ENCODE measurements at regions not wholly inside any gene's neighbourhood (a gene's known extent, or its start where the extent isn't known, plus 50 kb on each side); places are given as distances from the start of the nearest gene placed in this dataset.

DNA sequence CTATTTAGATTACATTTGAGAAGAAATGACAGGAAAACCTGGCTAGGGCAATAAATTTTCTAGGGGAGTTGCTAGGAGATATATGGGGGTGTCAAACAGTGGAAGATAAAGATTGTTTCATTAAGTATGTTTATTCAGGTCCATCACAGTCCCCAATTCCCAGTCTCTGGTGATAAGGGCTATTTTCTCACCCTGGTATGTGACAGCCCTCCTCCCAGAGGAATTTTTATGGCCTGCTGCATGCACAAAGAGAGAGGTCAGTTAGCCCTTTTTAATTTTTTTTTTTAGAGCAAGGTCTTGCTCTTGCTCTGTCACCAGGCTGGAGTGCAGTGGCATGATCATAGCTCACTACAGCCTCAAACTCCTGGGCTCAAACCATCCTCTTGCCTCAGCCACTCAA is 53.6 kb upstream of the ATF7IP2 start:
- TF ChIP-seq POLR2A (IDR thresholded peaks at IDR 0.05) = no peak
- TF ChIP-seq, protein P1, sequence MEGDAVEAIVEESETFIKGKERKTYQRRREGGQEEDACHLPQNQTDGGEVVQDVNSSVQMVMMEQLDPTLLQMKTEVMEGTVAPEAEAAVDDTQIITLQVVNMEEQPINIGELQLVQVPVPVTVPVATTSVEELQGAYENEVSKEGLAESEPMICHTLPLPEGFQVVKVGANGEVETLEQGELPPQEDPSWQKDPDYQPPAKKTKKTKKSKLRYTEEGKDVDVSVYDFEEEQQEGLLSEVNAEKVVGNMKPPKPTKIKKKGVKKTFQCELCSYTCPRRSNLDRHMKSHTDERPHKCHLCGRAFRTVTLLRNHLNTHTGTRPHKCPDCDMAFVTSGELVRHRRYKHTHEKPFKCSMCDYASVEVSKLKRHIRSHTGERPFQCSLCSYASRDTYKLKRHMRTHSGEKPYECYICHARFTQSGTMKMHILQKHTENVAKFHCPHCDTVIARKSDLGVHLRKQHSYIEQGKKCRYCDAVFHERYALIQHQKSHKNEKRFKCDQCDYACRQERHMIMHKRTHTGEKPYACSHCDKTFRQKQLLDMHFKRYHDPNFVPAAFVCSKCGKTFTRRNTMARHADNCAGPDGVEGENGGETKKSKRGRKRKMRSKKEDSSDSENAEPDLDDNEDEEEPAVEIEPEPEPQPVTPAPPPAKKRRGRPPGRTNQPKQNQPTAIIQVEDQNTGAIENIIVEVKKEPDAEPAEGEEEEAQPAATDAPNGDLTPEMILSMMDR (IDR thresholded peaks at IDR 0.05) = no peak

Data from stomach (tissue), 4 donors.